Uterus (tissue), 3 donors: ENCODE measurements at regions not wholly inside any gene's neighbourhood (a gene's known extent, or its start where the extent isn't known, plus 50 kb on each side); places are given as distances from the start of the nearest gene placed in this dataset.

Source experiments
- DNase-seq, 2 donors: peaks; one replicate each; pipeline ENCODE4 v3.0.0-alpha.2; 2019 to 2020
- H3K27ac ChIP-seq, 2 donors: fragments of 200-600 bp; sonication (generic); 1 replicate in 1 of 2; 2 replicates in 1 of 2; pipeline ENCODE4 v1.5.1; 2016 to 2018
- H3K27me3 ChIP-seq, 2 donors: fragments of 200-600 bp; sonication (generic); one replicate each; pipeline ENCODE4 v1.5.1; 2018 to 2019; ENCODE audit warnings: control low read depth in 1 of 2
- H3K36me3 ChIP-seq, 2 donors: fragments of 200-600 bp; sonication (generic); one replicate each; pipeline ENCODE4 v1.5.1; 2019; ENCODE audit warnings: control low read depth in 1 of 2
- H3K4me1 ChIP-seq, 2 donors: fragments of 200-600 bp; sonication (generic); one replicate each; pipeline ENCODE4 v1.5.1; 2018 to 2019; ENCODE audit warnings: control low read depth in 1 of 2
- H3K4me3 ChIP-seq, 2 donors: fragments of 200-600 bp; sonication (generic); 1 replicate in 1 of 2; 2 replicates in 1 of 2; pipeline ENCODE4 v1.5.1; 2018 to 2019; ENCODE audit warnings: mild to moderate bottlenecking in 1 of 2
- H3K9me3 ChIP-seq, 2 donors: fragments of 200-600 bp; sonication (generic); one replicate each; pipeline ENCODE4 v1.5.1; 2019; ENCODE audit warnings: control low read depth in 1 of 2
- POLR2A ChIP-seq, 2 donors: fragments of 450-650 bp; IDR thresholded peaks; one replicate each; pipeline ENCODE4 v1.6.1; 2016; ENCODE audit warnings: antibody characterized with exemption in 2 of 2, mild to moderate bottlenecking in 1 of 2, moderate library complexity in 1 of 2
- intact Hi-C: fragments of 100-400 bp; cut with DNase I; formaldehyde crosslinking; loops from one replicate; pipeline ENCODE4 v1.15.1; 2023; ENCODE audit warnings: low total_unique reads
- TF ChIP-seq, protein P1 (sequence below), 4 experiments: fragments of 200-600 bp in 2 of 4; fragments of 450-650 bp in 2 of 4; sonication (generic) in 2 of 4; IDR thresholded peaks; one replicate each; pipeline ENCODE4 v1.5.1; 2016 to 2019; ENCODE audit warnings: antibody characterized with exemption in 4 of 4, mild to moderate bottlenecking in 2 of 4, moderate library complexity in 1 of 4
- donor health status: DM: yes; HTN: yes; CAD: no.

DNA sequence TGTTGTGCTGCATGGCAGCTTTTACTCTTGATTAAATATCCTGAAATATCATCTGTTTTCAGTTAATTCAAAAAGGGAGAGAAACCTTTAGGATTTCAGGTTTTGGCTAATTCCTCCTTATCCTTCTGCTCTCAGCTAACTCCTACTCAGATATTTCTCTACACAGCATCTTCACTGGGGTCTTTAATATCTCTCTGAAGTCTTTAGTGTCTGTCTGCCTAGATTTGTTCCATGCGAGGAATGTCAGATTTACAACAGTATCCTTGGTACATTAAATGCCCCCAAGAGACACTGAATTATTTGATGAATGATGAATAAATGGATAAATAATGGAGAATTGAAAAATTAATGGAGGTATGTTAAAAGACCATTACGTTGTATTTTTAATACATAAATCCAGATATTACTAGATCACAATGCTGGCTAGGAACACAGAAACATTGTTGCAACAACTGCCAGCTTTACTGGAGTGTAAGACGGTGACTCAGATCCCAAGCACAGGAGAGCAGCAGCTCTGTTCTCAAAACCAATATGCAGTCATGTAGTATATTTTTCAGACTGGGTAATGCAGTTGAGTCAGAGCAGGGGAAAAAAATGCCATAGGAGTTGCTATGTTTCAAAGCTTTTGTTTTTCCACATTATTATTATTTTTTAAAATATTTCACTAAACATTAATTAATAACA, 388.0 kb upstream of the SYT4 start:
- no peak for TF ChIP-seq POLR2A (IDR thresholded peaks at IDR 0.05)
- TF ChIP-seq, protein P1, sequence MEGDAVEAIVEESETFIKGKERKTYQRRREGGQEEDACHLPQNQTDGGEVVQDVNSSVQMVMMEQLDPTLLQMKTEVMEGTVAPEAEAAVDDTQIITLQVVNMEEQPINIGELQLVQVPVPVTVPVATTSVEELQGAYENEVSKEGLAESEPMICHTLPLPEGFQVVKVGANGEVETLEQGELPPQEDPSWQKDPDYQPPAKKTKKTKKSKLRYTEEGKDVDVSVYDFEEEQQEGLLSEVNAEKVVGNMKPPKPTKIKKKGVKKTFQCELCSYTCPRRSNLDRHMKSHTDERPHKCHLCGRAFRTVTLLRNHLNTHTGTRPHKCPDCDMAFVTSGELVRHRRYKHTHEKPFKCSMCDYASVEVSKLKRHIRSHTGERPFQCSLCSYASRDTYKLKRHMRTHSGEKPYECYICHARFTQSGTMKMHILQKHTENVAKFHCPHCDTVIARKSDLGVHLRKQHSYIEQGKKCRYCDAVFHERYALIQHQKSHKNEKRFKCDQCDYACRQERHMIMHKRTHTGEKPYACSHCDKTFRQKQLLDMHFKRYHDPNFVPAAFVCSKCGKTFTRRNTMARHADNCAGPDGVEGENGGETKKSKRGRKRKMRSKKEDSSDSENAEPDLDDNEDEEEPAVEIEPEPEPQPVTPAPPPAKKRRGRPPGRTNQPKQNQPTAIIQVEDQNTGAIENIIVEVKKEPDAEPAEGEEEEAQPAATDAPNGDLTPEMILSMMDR (IDR thresholded peaks at IDR 0.05), result no peak
- H3K4me1 ChIP-seq, result peaks cover 0 to 3% of the 10 kb centered on the region in 2 donors
- H3K9me3 ChIP-seq, result no peaks in the 10 kb centered on the region
- no peaks in the 10 kb centered on the region for H3K36me3 ChIP-seq
- DNase-seq, result no peak
- intact Hi-C loops, result no loop called here
- no peak overlapping the region for H3K27ac ChIP-seq
- no peak overlapping the region for H3K4me3 ChIP-seq
- H3K27me3 ChIP-seq, result no peaks in the 10 kb centered on the region

DNA sequence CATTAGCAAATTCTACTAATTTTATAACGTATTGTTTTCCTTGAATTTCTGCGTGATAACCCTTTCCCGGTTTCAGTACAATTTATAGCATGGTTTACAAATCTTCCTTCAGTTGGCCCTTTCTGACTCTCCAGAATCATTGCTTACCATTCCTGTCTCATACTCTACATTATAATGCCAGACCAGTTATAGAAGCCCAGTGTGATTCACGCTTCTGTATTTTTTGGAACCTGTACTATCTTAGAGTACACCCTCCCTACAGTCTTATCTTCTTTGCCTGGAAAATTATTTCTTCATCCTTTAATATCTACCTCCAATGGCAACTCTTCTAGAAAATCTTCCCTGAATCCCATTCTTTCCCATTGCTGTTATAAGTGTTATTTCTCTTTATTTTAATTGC, 391.6 kb upstream of the SYT4 start:
- no peak for DNase-seq
- intact Hi-C loops, result no loop called here
- Histone ChIP-seq H3K9me3 (no peaks in the 10 kb centered on the region), H3K4me3 (no peak overlapping the region), H3K27ac (no peak overlapping the region), H3K36me3 (no peaks in the 10 kb centered on the region), H3K4me1 (peaks cover 0 to 3% of the 10 kb centered on the region in 2 donors), H3K27me3 (no peaks in the 10 kb centered on the region)
- no peak for TF ChIP-seq POLR2A (IDR thresholded peaks at IDR 0.05)
- TF ChIP-seq, protein P1 (IDR thresholded peaks at IDR 0.05), result no peak

DNA sequence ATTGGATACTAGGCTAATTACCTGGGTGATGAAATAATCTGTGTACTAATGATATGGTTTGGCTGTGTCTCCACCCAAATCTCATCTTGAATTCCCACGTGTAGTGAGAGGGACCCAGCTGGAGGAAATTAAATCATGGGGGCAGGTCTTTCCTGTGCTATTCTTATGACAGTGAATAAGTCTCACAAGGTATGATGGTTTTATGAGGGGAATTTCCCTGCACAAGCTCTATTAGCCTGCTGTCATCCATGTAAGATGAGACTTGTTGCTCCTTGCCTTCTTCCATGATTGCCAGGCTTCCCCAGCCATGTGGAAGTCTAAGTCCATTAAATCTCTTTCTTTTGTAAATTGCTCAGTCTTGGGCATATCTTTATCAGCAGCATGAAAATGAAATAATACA, 394.1 kb upstream of the SYT4 start:
- TF ChIP-seq, protein P1 (IDR thresholded peaks at IDR 0.05), result no peak
- TF ChIP-seq POLR2A (IDR thresholded peaks at IDR 0.05), result no peak

DNA sequence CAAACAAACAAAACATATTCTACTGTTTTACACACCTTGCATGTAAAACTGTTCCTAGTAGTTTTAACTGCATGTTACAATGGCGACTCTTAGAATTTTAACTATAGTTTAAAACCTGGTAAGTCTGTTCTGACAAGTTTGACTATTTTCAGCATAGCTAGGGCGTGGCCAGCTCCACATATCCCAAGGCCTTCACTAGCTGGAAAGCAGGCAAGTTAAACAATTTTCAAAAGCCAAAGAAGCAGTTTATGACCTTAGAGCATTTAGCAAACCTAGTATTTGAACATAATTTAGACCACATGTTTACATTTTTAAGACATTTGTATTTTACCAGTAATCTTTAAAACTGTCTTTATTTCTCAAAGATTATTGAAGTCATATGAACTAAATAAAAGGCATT, 402.8 kb upstream of the SYT4 start:
- intact Hi-C loops, result no loop called here
- no peaks in the 10 kb centered on the region for H3K9me3 ChIP-seq
- H3K27me3 ChIP-seq, result no peaks in the 10 kb centered on the region
- no peak for TF ChIP-seq POLR2A (IDR thresholded peaks at IDR 0.05)
- TF ChIP-seq, protein P1 (IDR thresholded peaks at IDR 0.05), result no peak
- no peak overlapping the region for H3K4me3 ChIP-seq
- peaks cover 0 to 3% of the 10 kb centered on the region in 2 donors for H3K36me3 ChIP-seq
- no peak for DNase-seq
- no peaks in the 10 kb centered on the region for H3K4me1 ChIP-seq
- H3K27ac ChIP-seq, result no peak overlapping the region

More for the DNA sequence above, 394.1 kb upstream of the SYT4 start:
- Histone ChIP-seq H3K4me1 (no peaks in the 10 kb centered on the region), H3K4me3 (no peak overlapping the region), H3K9me3 (no peaks in the 10 kb centered on the region), H3K27me3 (no peaks in the 10 kb centered on the region), H3K27ac (no peak overlapping the region), H3K36me3 (peaks cover 0 to 3% of the 10 kb centered on the region in 2 donors)
- DNase-seq, result no peak
- intact Hi-C loops, result no loop called here

DNA sequence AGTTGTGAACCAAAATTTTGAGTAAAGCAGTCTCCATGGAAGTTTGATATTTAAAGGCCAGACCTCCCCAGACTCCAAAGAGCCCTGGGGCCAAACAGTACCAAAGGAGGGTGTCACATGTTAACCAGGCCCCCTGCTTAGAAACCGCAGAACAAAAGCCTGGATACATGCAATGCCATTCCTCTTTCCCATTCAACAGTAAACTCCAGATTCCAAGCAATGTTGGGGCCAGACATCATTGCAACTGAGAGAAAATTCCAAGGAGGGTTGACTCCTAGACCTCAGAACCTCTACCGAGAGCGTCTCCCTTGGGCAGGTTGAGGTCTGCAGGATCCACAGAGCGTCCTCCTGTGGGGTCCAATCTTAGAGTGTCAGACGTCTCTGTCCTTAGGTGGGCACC, 404.4 kb upstream of the SYT4 start:
- no peak overlapping the region for H3K27ac ChIP-seq
- no peaks in the 10 kb centered on the region for H3K36me3 ChIP-seq
- no peaks in the 10 kb centered on the region for H3K27me3 ChIP-seq
- no peak for TF ChIP-seq POLR2A (IDR thresholded peaks at IDR 0.05)
- TF ChIP-seq, protein P1 (IDR thresholded peaks at IDR 0.05), result no peak
- intact Hi-C loops, result no loop called here
- H3K4me3 ChIP-seq, result no peak overlapping the region
- H3K4me1 ChIP-seq, result no peaks in the 10 kb centered on the region
- DNase-seq, result no peak
- no peaks in the 10 kb centered on the region for H3K9me3 ChIP-seq
